HG02623 (cell line): ENCODE measurements at regions not wholly inside any gene's neighbourhood (a gene's known extent, or its start where the extent isn't known, plus 50 kb on each side); places are given as distances from the start of the nearest gene placed in this dataset.

Experiments used
- ATAC-seq: cut with Tn5 transposase; IDR thresholded peaks from one replicate; pipeline ENCODE4 v1.9.1; 2021; ENCODE audit warnings: moderate library complexity; ENCODE audit not compliant: unreplicated experiment

- ATAC-seq, result no peak
Measured at GRCh38 chr2:65710356-65710755, 278.0 kb upstream of the SPRED2 start.

GRCh38 chr2:65708086-65708485 lies 275.7 kb upstream of the SPRED2 start:
- no peak for ATAC-seq

- ATAC-seq, result no peak
Measured at GRCh38 chr2:65706411-65706810, 274.0 kb upstream of the SPRED2 start.

- no peak for ATAC-seq
Measured at GRCh38 chr2:65701191-65701590, 268.8 kb upstream of the SPRED2 start.

GRCh38 chr2:65700720-65701119 lies 268.3 kb upstream of the SPRED2 start:
- ATAC-seq, result no peak

GRCh38 chr2:65700004-65700651 lies 267.7 kb upstream of the SPRED2 start:
- no peak for ATAC-seq

- no peak for ATAC-seq
Measured at GRCh38 chr2:65691816-65692215, 259.4 kb upstream of the SPRED2 start.

GRCh38 chr2:65688141-65688886 lies 255.9 kb upstream of the SPRED2 start:
- no peak for ATAC-seq

GRCh38 chr2:65687614-65688013 lies 255.2 kb upstream of the SPRED2 start:
- ATAC-seq, result no peak

- ATAC-seq, result no peak
Measured at GRCh38 chr2:65686928-65687521, 254.6 kb upstream of the SPRED2 start.

GRCh38 chr2:65681503-65681902 lies 249.1 kb upstream of the SPRED2 start:
- ATAC-seq, result no peak

GRCh38 chr2:65678779-65679391 lies 246.5 kb upstream of the SPRED2 start:
- no peak for ATAC-seq

GRCh38 chr2:65675350-65675749 lies 243.0 kb upstream of the SPRED2 start:
- ATAC-seq, result no peak

GRCh38 chr2:65671670-65672242 lies 239.4 kb upstream of the SPRED2 start:
- no peak for ATAC-seq

- no peak for ATAC-seq
Measured at GRCh38 chr2:65669574-65669973, 237.2 kb upstream of the SPRED2 start.

GRCh38 chr2:65668744-65669143 lies 236.3 kb upstream of the SPRED2 start:
- no peak for ATAC-seq

GRCh38 chr2:65666156-65666725 lies 233.8 kb upstream of the SPRED2 start:
- peak; percentile 98 for ATAC-seq

- no peak for ATAC-seq
Measured at GRCh38 chr2:65664931-65665330, 232.5 kb upstream of the SPRED2 start.

GRCh38 chr2:65663831-65664407 lies 231.5 kb upstream of the SPRED2 start:
- ATAC-seq, result no peak

- no peak for ATAC-seq
Measured at GRCh38 chr2:65662654-65663432, 230.4 kb upstream of the SPRED2 start.
